H9 (cell line): ENCODE measurements at regions not wholly inside any gene's neighbourhood (a gene's known extent, or its start where the extent isn't known, plus 50 kb on each side); places are given as distances from the start of the nearest gene placed in this dataset.

Source experiments
- DNase-seq: peaks from one replicate; pipeline ENCODE4 v3.0.0-alpha.2; 2017
- H2AFZ ChIP-seq: one replicate; pipeline ENCODE4 v1.6.1; 2013; ENCODE audit warnings: mild to moderate bottlenecking, low read length, control low read depth, moderate library complexity
- H2AK5ac ChIP-seq: 2 replicates; pipeline ENCODE4 v1.6.1; 2013; ENCODE audit warnings: low read length, control low read depth, mixed read lengths; ENCODE audit not compliant: insufficient read length
- H2BK120ac ChIP-seq: one replicate; pipeline ENCODE4 v1.6.1; 2013; ENCODE audit warnings: low read depth, mild to moderate bottlenecking, low read length, control low read depth, inconsistent platforms; ENCODE audit not compliant: poor library complexity, severe bottlenecking
- H2BK12ac ChIP-seq: 2 replicates; pipeline ENCODE4 v1.6.1; 2013; ENCODE audit warnings: low read length, control low read depth, mixed read lengths, low read depth; ENCODE audit not compliant: insufficient read length
- H2BK15ac ChIP-seq: 2 replicates; pipeline ENCODE4 v1.6.1; 2013; ENCODE audit warnings: low read depth, low read length, control low read depth
- H2BK20ac ChIP-seq: one replicate; pipeline ENCODE4 v1.6.1; 2013; ENCODE audit warnings: low read depth, mild to moderate bottlenecking, low read length, control low read depth, inconsistent platforms; ENCODE audit not compliant: poor library complexity, severe bottlenecking
- H2BK5ac ChIP-seq: 2 replicates; pipeline ENCODE4 v1.6.1; 2013; ENCODE audit warnings: low read length, control low read depth, mixed read lengths; ENCODE audit not compliant: insufficient read length
- H3K14ac ChIP-seq: 2 replicates; pipeline ENCODE4 v1.6.1; 2013; ENCODE audit warnings: low read length, control low read depth; ENCODE audit not compliant: insufficient read depth
- H3K18ac ChIP-seq: 2 replicates; pipeline ENCODE4 v1.6.1; 2013; ENCODE audit warnings: low read depth, mild to moderate bottlenecking, mixed read lengths, low read length, control low read depth; ENCODE audit not compliant: insufficient read length
- H3K23ac ChIP-seq: 2 replicates; pipeline ENCODE4 v1.6.1; 2013; ENCODE audit warnings: low read length, control low read depth, mixed read lengths, low read depth; ENCODE audit not compliant: insufficient read length
- H3K23me2 ChIP-seq: 2 replicates; pipeline ENCODE4 v1.6.1; 2013; ENCODE audit warnings: low read depth, mild to moderate bottlenecking, mixed read lengths, low read length, control low read depth; ENCODE audit not compliant: insufficient read length, poor library complexity, severe bottlenecking
- H3K27ac ChIP-seq: 2 replicates; pipeline ENCODE4 v1.5.1; 2013; ENCODE audit warnings: low read length, control low read depth, mixed read lengths, low read depth; ENCODE audit not compliant: insufficient read length
- H3K27me3 ChIP-seq: 2 replicates; pipeline ENCODE4 v1.6.1; 2013; ENCODE audit warnings: low read length, control low read depth, inconsistent platforms; ENCODE audit not compliant: insufficient read depth
- H3K4ac ChIP-seq: 2 replicates; pipeline ENCODE4 v1.6.1; 2013; ENCODE audit warnings: low read depth, mild to moderate bottlenecking, control low read depth, inconsistent platforms, low read length, moderate library complexity
- H3K4me1 ChIP-seq: 2 replicates; pipeline ENCODE4 v1.6.1; 2013; ENCODE audit warnings: low read length, control low read depth, inconsistent platforms; ENCODE audit not compliant: insufficient read depth
- H3K4me2 ChIP-seq: 2 replicates; pipeline ENCODE4 v1.6.1; 2013; ENCODE audit warnings: low read length, control low read depth, mixed read lengths; ENCODE audit not compliant: insufficient read length, insufficient read depth
- H3K56ac ChIP-seq: 2 replicates; pipeline ENCODE4 v1.6.1; 2013; ENCODE audit warnings: low read depth, mild to moderate bottlenecking, mixed read lengths, low read length, control low read depth; ENCODE audit not compliant: insufficient read length
- H3K79me1 ChIP-seq: 2 replicates; pipeline ENCODE4 v1.6.1; 2013; ENCODE audit warnings: low read depth, mild to moderate bottlenecking, moderate library complexity, low read length, control low read depth, inconsistent platforms; ENCODE audit not compliant: insufficient read depth, poor library complexity, severe bottlenecking
- H3K79me2 ChIP-seq: 2 replicates; pipeline ENCODE4 v1.6.1; 2013; ENCODE audit warnings: low read length, control low read depth, inconsistent platforms; ENCODE audit not compliant: insufficient read depth
- H3K9ac ChIP-seq: 2 replicates; pipeline ENCODE4 v1.6.1; 2013; ENCODE audit warnings: low read length, control low read depth, mixed read lengths; ENCODE audit not compliant: insufficient read length; ENCODE audit errors: extremely low read depth
- H3K9me3 ChIP-seq: one replicate; pipeline ENCODE4 v1.6.1; 2013; ENCODE audit warnings: low read depth, low read length, inconsistent platforms; ENCODE audit not compliant: control insufficient read depth
- H3T11ph ChIP-seq: one replicate; pipeline ENCODE4 v1.6.1; 2013; ENCODE audit warnings: mild to moderate bottlenecking, low read length, control low read depth, inconsistent platforms
- H4K20me1 ChIP-seq: one replicate; pipeline ENCODE4 v1.6.1; 2013; ENCODE audit not compliant: control insufficient read depth, insufficient read length, insufficient read depth
- H4K5ac ChIP-seq: 2 replicates; pipeline ENCODE4 v1.6.1; 2013; ENCODE audit warnings: low read depth, mild to moderate bottlenecking, mixed read lengths, low read length, control low read depth; ENCODE audit not compliant: insufficient read length
- H4K8ac ChIP-seq: replicated peaks from 2 replicates; pipeline ENCODE4 v1.6.1; 2013; ENCODE audit warnings: low read length, control low read depth, mixed read lengths, low read depth; ENCODE audit not compliant: insufficient read length
- H4K91ac ChIP-seq: 2 replicates; pipeline ENCODE4 v1.6.1; 2013; ENCODE audit warnings: low read depth, mild to moderate bottlenecking, moderate library complexity, mixed read lengths, low read length, control low read depth; ENCODE audit not compliant: insufficient read length
- H3K27ac Mint-ChIP-seq, 3 experiments: 2 replicates in 2 of 3; 3 replicates in 1 of 3; pipeline ENCODE4 v1.8.0; 2020 to 2021; ENCODE audit warnings: mixed read lengths in 3 of 3, mild to moderate bottlenecking in 1 of 3, moderate library complexity in 1 of 3
- H3K27me3 Mint-ChIP-seq: 2 replicates; pipeline ENCODE4 v1.8.0; 2021; ENCODE audit warnings: low read depth, mild to moderate bottlenecking, moderate library complexity, mixed read lengths
- H3K36me3 Mint-ChIP-seq, 3 experiments: 2 replicates in 2 of 3; 3 replicates in 1 of 3; pipeline ENCODE4 v1.8.0; 2020 to 2021; ENCODE audit warnings: low read depth in 3 of 3, mixed read lengths in 3 of 3; ENCODE audit not compliant: insufficient read depth in 1 of 3
- H3K4me1 Mint-ChIP-seq, 2 experiments: 2 replicates each; pipeline ENCODE4 v1.8.0; 2020; ENCODE audit warnings: mixed read lengths in 2 of 2
- H3K4me3 Mint-ChIP-seq, 2 experiments: 2 replicates in 1 of 2; 3 replicates in 1 of 2; pipeline ENCODE4 v1.8.0; 2020 to 2021; ENCODE audit warnings: mild to moderate bottlenecking in 2 of 2, mixed read lengths in 2 of 2, moderate library complexity in 1 of 2
- H3K9me3 Mint-ChIP-seq, 2 experiments: 2 replicates in 1 of 2; 3 replicates in 1 of 2; pipeline ENCODE4 v1.8.0; 2020; ENCODE audit warnings: mild to moderate bottlenecking in 2 of 2, mixed read lengths in 2 of 2, moderate library complexity in 1 of 2
- CTCF ChIP-seq: fragments of 200-600 bp; sonication (generic); conservative IDR thresholded peaks from 3 replicates; pipeline ENCODE4 v1.8.0; 2021; ENCODE audit warnings: antibody characterized with exemption, mild to moderate bottlenecking
- WGBS: extraction: QIAGEN DNeasy Blood & Tissue Kit; methylation state at CpG from one replicate; pipeline ENCODE4 v1.1.7; 2013; ENCODE audit warnings: missing lambda C conversion rate, low lambda C conversion rate, mixed read lengths; ENCODE audit not compliant: insufficient read length; ENCODE audit errors: extremely low coverage; 5-methylcytosine and 5-hydroxymethylcytosine counted together

DNA sequence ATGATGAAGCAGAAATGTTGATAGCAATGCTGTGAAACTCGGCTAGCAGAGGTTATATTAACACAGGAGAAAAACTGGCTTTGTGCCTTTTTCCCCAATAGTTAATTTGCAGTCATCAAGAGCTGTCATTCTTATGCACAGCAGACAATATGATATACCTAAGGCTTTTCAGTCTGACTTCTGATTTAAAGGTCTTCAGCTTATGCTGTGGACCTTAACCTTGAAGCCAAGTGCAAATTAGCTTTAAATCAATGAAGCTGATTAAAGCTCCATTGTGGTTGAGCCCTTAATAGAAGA, 171.6 kb upstream of the ID4 start:
- H3K9me3 Mint-ChIP-seq: no peaks in the 10 kb centered on the region
- H3K18ac ChIP-seq: no peak overlapping the region
- H3K27me3 ChIP-seq: no peaks in the 10 kb centered on the region
- H3K14ac ChIP-seq: no peak overlapping the region
- H3K79me1 ChIP-seq: no peaks in the 10 kb centered on the region
- H3K4me3 Mint-ChIP-seq: no peak overlapping the region
- no peaks in the 10 kb centered on the region for H4K20me1 ChIP-seq
- no peak overlapping the region for H2BK12ac ChIP-seq
- peak overlapping the region in 1 of 3 experiments; percentile 40; a peak in 2 of 7 replicates for H3K27ac Mint-ChIP-seq
- no peak overlapping the region for H3K27ac ChIP-seq
- no peak overlapping the region for H2AK5ac ChIP-seq
- no peak for TF ChIP-seq CTCF
- DNase-seq: no peak
- no peak overlapping the region for H2AFZ ChIP-seq
- no peak overlapping the region for H3K9ac ChIP-seq
- H3K56ac ChIP-seq: no peak overlapping the region
- H3K36me3 Mint-ChIP-seq: peaks cover 0 to 1% (median 0%) of the 10 kb centered on the region in 3 experiments; a peak in 1 of 7 replicates
- H3K4me2 ChIP-seq: no peak overlapping the region
- H3K9me3 ChIP-seq: no peaks in the 10 kb centered on the region
- H3K4me1 ChIP-seq: peaks cover 23% of the 10 kb centered on the region; the same call in 1 of the 2 replicates
- H3K27me3 Mint-ChIP-seq: no peaks in the 10 kb centered on the region
- no peak overlapping the region for H2BK120ac ChIP-seq
- no peak overlapping the region for H2BK5ac ChIP-seq
- H3K4me1 Mint-ChIP-seq: peaks cover 71 to 73% of the 10 kb centered on the region in 2 experiments
- no peak overlapping the region for H3K23ac ChIP-seq
- H3T11ph ChIP-seq: no peak overlapping the region
- no peak overlapping the region for H4K5ac ChIP-seq
- no peaks in the 10 kb centered on the region for H3K23me2 ChIP-seq
- no peaks in the 10 kb centered on the region for H3K79me2 ChIP-seq
- H3K4ac ChIP-seq: no peak overlapping the region
- no peak overlapping the region for H2BK20ac ChIP-seq
- H4K91ac ChIP-seq: no peak overlapping the region
- no peak overlapping the region for H4K8ac ChIP-seq
- H2BK15ac ChIP-seq: no peak overlapping the region
- no CpG with 5 or more reads among the region's 1 CpG for WGBS
